ENCODE measurements at regions not wholly inside any gene's neighbourhood (a gene's known extent, or its start where the extent isn't known, plus 50 kb on each side); places are given as distances from the start of the nearest gene placed in this dataset.

DNA sequence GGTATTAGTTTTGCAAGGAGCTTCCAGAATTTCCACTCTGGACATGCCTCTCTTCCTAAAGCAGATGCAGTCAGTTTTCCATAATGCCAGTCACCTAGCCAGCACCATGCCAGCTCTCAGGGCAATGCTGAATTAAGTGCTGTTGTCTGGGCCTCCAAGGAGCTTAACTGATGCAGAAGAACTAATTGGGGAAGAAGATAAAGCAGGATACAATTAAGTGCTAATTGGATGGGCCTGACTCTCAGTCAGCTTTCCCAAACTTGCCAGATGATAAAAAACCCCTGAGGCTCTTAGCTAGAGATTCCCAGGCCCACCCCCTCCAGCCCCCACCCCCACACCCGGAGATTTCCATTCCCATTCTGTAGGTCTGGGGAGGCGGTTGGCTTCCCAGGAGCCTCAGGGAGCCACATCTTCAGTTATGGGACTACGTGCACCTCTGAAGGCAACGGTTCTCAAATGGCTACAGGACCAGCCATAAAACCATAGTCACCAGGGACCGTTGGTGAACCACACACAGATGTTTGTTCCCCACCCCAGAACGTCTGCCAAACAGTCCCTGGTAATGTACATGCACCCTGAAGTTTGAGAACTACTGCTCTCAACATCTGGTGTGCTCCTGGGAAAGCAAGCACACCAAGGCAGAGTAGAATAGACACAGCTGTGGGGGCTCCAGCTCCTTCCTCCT is 499.1 kb upstream of the CDH5 start:
- Histone ChIP-seq H3K4ac (ENCODE audit: low read depth, low read length) (no peak overlapping the region), H3K27me3 (ENCODE audit: control insufficient read depth, insufficient read depth, low read length) (peaks cover 26% of the 10 kb centered on the region), H2AK9ac (replicated peaks; ENCODE audit: low read depth, low read length, poor library complexity) (no peak overlapping the region), H2BK120ac (ENCODE audit: low read depth, low read length) (no peak overlapping the region), H3K4me1 (ENCODE audit: control insufficient read depth, insufficient read depth, low read length) (no peaks in the 10 kb centered on the region), H2AFZ (replicated peaks; ENCODE audit: low read length, poor library complexity) (no peak overlapping the region), H4K20me1 (ENCODE audit: insufficient read depth, low read length) (no peaks in the 10 kb centered on the region), H3K4me2 (ENCODE audit: low read depth, low read length) (no peak overlapping the region), H3K14ac (replicated peaks; ENCODE audit: low read depth, low read length) (no peak overlapping the region), H3K9ac (ENCODE audit: low read depth, low read length) (no peak overlapping the region), H4K91ac (ENCODE audit: insufficient read depth, low read depth, low read length) (no peak overlapping the region), H3K36me3 (ENCODE audit: control insufficient read depth, insufficient read depth, low read length) (no peaks in the 10 kb centered on the region), H3K9me1 (ENCODE audit: insufficient read depth, low read length) (no peaks in the 10 kb centered on the region), H4K5ac (ENCODE audit: low read depth, low read length) (no peak overlapping the region), H3K18ac (ENCODE audit: low read depth, low read length) (no peak overlapping the region), H2BK20ac (ENCODE audit: low read depth, low read length) (no peak overlapping the region), H2AK5ac (ENCODE audit: low read depth, low read length) (no peak overlapping the region), H3K79me1 (ENCODE audit: low read depth in 1 of 2, low read length in 2 of 2) (no peaks in the 10 kb centered on the region), H3K27ac (ENCODE audit: insufficient read depth, low read length) (no peak overlapping the region), H2BK5ac (ENCODE audit: low read depth, low read length, poor library complexity, severe bottlenecking) (no peak overlapping the region), H3K56ac (ENCODE audit: extremely low read depth, insufficient read depth, low read length) (no peak overlapping the region), H3K4me3 (ENCODE audit: insufficient read depth, low read depth, low read length) (no peak overlapping the region), H3K23ac (ENCODE audit: low read depth, low read length) (no peak overlapping the region), H4K8ac (ENCODE audit: low read depth in 2 of 2, low read length in 2 of 2) (no peak overlapping the region), H3K9me3 (ENCODE audit: control insufficient read depth, insufficient read depth, low read length) (no peaks in the 10 kb centered on the region; the same call in 1 of the 2 replicates), H2BK15ac (ENCODE audit: low read depth, low read length) (no peak overlapping the region)
- no TSS peak for BruUV-seq (replicated peaks)
- intact Hi-C loops (cut with micrococcal nuclease), result no loop called here
- dilution Hi-C loops (cut with HindIII; ENCODE audit: low sequenced_read_pairs, unreplicated experiment), result no loop called here
- TF ChIP-seq POLR2A (IDR thresholded peaks at IDR 0.05; ENCODE audit: low read depth, low read length) (no peak), MAFK (IDR thresholded peaks at IDR 0.05; ENCODE audit: low read depth, low read length) (no peak), BHLHE40 (IDR thresholded peaks at IDR 0.05; ENCODE audit: low read depth, low read length) (no peak), CHD1 (IDR thresholded peaks at IDR 0.05; ENCODE audit: low read depth, low read length) (no peak), CTCF (conservative IDR thresholded peaks at IDR 0.05; ENCODE audit: low read depth, low read length) (no peak), RCOR1 (IDR thresholded peaks at IDR 0.05; ENCODE audit: insufficient replicate concordance, low read length) (no peak), RAD21 (IDR thresholded peaks at IDR 0.05; ENCODE audit: low read length) (no peak), SMC3 (IDR thresholded peaks at IDR 0.05; ENCODE audit: low read depth, low read length) (no peak), FOS (IDR thresholded peaks at IDR 0.05; ENCODE audit: low read depth, low read length) (no peak), RFX5 (IDR thresholded peaks at IDR 0.05; ENCODE audit: low read depth, low read length) (no peak), MXI1 (IDR thresholded peaks at IDR 0.05; ENCODE audit: borderline replicate concordance, low read depth, low read length) (no peak), ELK1 (IDR thresholded peaks at IDR 0.05; ENCODE audit: borderline replicate concordance, low read depth, low read length) (no peak), MAZ (IDR thresholded peaks at IDR 0.05; ENCODE audit: borderline replicate concordance, low read depth, low read length) (no peak), USF2 (IDR thresholded peaks at IDR 0.05; ENCODE audit: low read depth, low read length) (no peak), CEBPB (IDR thresholded peaks at IDR 0.05; ENCODE audit: low read depth, low read length) (no peak), NFE2L2 (IDR thresholded peaks at IDR 0.05; ENCODE audit: low read depth, low read length) (no peak)
- ChIA-PET CTCF (interaction anchor here (0.6 kb wide), 1 partner anchor 76 kb away, joined by 4 read pairs; no protein-coding TSS in a partner anchor), POLR2A (ENCODE audit: unreplicated experiment) (no interaction called here)
- DNase-seq (no peak), ATAC-seq (ENCODE audit: low read depth) (no peak)
- in situ Hi-C loops (cut with MboI; ENCODE audit: low sequenced_read_pairs), result no loop called here
- 90% methylated on average over 2 of the region's 6 CpGs; no CpG with 5 or more reads in 1 of the 2 experiments for WGBS, 2 experiments (ENCODE audit: extremely low coverage in 2 of 2, insufficient read length in 1 of 2)
